OCI-LY1 (cell line): ENCODE measurements at regions not wholly inside any gene's neighbourhood (a gene's known extent, or its start where the extent isn't known, plus 50 kb on each side); places are given as distances from the start of the nearest gene placed in this dataset.

Experiments used
- EZH2 ChIP-seq: fragments of 200-600 bp; sonication (generic), shearing (Covaris generic); IDR thresholded peaks from 2 replicates; pipeline ENCODE4 v1.8.0; 2017; ENCODE audit warnings: borderline replicate concordance, mixed run types, mild to moderate bottlenecking, antibody characterized with exemption, low read length, moderate library complexity, mixed read lengths
- TF ChIP-seq, protein P1 (sequence below): fragments of 200-600 bp; sonication (generic), shearing (Covaris generic); IDR thresholded peaks from 2 replicates; pipeline ENCODE4 v1.5.1; 2017; ENCODE audit warnings: mild to moderate bottlenecking, antibody characterized with exemption, low read length, moderate library complexity, mixed read lengths

DNA sequence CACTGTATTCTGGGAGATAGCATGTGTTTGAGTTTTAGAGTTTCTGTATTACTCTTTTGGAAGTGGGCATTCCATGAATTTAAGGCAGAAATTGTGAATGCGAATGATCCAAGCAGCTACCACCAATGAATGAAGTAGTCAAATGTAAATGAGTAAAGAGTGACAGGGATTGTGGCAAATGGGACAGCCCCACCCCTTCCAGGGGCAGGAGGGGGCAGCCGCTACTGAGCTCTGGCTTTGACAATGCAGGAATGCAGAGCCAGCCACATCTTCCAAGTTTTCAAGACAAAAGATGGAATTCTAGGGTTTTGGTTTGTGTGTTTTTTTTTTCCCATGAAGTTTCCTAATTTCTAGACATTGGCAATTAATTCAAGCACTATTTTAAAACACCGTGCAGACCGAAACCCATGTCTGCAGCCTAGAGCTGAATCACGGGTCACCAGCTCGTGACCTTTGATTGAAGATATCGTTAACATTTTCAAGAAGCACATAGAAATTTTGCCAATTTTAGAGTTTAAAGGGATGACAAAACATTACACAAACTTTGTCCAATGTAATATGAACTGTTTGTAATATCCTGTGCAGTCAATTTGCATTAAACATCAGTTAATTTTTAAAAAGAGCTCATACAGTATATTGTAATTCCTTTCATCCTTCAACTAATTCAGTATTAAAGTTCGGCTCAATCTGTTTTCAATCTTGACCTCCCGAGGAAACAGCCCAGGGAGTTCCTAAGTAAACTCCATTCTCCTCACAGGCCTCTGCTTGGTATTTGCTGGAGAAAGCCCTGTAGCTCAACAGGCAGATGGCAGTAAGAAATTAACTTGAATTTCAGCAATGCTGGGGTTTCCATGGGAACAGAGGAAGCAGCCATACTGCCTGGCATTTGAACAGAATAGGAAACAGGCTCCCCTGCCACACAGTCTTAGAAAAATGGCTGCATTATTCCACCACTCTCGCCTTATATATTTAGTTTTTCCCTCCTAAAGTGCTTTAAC lies 83.4 kb downstream of the UCHL1 start:
- TF ChIP-seq, protein P1, sequence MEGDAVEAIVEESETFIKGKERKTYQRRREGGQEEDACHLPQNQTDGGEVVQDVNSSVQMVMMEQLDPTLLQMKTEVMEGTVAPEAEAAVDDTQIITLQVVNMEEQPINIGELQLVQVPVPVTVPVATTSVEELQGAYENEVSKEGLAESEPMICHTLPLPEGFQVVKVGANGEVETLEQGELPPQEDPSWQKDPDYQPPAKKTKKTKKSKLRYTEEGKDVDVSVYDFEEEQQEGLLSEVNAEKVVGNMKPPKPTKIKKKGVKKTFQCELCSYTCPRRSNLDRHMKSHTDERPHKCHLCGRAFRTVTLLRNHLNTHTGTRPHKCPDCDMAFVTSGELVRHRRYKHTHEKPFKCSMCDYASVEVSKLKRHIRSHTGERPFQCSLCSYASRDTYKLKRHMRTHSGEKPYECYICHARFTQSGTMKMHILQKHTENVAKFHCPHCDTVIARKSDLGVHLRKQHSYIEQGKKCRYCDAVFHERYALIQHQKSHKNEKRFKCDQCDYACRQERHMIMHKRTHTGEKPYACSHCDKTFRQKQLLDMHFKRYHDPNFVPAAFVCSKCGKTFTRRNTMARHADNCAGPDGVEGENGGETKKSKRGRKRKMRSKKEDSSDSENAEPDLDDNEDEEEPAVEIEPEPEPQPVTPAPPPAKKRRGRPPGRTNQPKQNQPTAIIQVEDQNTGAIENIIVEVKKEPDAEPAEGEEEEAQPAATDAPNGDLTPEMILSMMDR: no peak
- TF ChIP-seq EZH2: no peak
